Omental fat pad (tissue), 3 donors: ENCODE measurements at regions not wholly inside any gene's neighbourhood (a gene's known extent, or its start where the extent isn't known, plus 50 kb on each side); places are given as distances from the start of the nearest gene placed in this dataset.

Source experiments
- ATAC-seq: fragments of 150-250 bp; one replicate; pipeline ENCODE4 v1.9.1; 2016; ENCODE audit warnings: mild to moderate bottlenecking, moderate library complexity; ENCODE audit not compliant: low FRiP score
- DNase-seq: peaks from one replicate; pipeline ENCODE4 v3.0.0-alpha.2; 2019; ENCODE audit warnings: low spot score
- CTCF ChIP-seq, 3 donors: fragments of 450-650 bp; IDR thresholded peaks; one replicate each; pipeline ENCODE4 v1.5.1; 2016 to 2017; ENCODE audit warnings: antibody characterized with exemption in 3 of 3, mild to moderate bottlenecking in 3 of 3, moderate library complexity in 2 of 3

GRCh38 chr5:175381130-175381529, 62.9 kb downstream of the DRD1 start:
- no peak for DNase-seq
- no peak for ATAC-seq
- TF ChIP-seq CTCF (IDR thresholded peaks at IDR 0.05), result no peak

DNA sequence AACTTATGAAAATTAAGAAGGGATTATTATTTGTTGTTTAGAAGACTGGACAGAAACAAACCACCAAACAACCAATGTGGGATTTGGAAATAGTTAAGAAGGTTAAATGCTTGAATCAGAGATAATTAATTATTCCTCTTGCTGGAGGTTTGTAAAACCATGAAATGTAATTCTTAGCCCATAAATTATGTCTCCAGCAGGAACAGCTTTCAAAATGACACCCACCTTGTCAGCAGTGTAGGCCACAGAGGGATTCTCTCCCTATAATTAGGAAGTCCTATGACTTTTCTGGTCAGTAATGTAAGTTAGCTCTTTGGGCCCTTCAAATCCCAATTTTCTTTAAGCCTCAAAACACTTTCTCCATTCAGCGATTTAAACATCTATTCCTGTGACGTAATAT, 63.3 kb downstream of the DRD1 start:
- no peak for ATAC-seq
- no peak for DNase-seq
- TF ChIP-seq CTCF (IDR thresholded peaks at IDR 0.05), result no peak

- DNase-seq (no peak), ATAC-seq (no peak)
- no peak for TF ChIP-seq CTCF (IDR thresholded peaks at IDR 0.05)
These were observed 64.1 kb downstream of the DRD1 start for GRCh38 chr5:175379867-175380266.

DNA sequence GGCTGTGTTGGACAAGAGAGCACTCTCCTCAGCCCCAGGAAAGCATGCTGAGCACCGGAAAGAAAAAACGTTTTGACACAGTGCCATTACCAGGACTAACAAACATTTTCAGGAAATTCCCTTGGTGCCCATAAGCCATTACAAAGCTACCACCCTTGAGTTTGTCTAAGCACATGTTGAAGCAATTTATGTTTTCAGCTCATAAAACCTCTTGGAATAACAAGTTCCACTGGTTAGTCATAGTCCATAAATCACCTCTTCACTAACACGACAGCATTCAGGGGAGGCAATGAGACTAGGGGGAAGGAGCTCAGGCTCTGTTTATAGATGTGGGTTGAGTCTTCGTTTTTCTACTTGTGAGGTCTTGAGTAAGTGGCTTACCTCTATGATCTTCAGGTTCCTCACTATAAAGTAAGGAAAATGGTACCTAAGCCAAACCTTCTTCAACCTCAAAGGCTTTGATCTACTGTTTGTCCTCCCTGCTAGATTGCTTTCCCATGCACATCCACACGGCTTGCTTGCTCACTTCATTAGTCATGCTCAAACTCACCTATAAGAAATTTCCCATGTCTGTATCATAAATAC, 65.4 kb downstream of the DRD1 start:
- ATAC-seq, result no peak
- DNase-seq, result no peak
- TF ChIP-seq CTCF (IDR thresholded peaks at IDR 0.05), result no peak

GRCh38 chr5:175377816-175378215, 66.2 kb downstream of the DRD1 start:
- ATAC-seq (no peak), DNase-seq (no peak)
- no peak for TF ChIP-seq CTCF (IDR thresholded peaks at IDR 0.05)

DNA sequence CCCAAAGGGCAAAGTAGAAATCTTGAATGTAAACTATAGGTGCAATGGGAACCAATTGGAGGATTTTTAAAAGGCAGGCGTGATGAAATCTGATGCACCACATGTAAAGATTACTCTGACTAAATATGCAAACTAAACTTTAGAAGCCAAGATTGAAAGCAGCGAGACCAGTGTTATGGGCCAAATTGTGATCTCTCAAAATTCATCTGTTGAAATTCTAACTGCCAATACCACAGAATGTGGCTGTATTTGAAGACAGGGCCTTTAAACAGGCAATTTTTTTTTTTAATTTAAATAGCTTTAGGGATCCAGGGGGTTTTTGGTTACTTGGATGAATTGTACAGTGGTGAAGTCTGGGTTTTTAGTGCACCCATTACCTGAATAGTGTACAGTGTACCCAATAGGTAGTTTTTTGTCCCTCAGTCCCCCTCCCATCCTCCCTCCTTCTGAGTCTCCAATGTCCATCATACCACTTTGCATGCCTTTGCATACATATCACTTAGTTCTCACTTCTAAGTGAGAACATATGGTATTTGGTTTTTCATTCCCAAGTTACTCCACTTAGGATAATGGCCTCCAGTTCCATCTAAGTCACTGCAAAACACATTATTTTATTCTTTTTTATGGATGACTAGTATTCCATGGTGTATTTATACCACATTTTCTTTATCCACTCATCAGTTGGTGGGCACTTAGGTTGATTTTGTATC, 69.7 kb downstream of the DRD1 start:
- no peak for TF ChIP-seq CTCF (IDR thresholded peaks at IDR 0.05)
- DNase-seq, result no peak
- no peak for ATAC-seq

GRCh38 chr5:175365866-175366265, 78.1 kb downstream of the DRD1 start:
- DNase-seq (no peak), ATAC-seq (no peak)
- TF ChIP-seq CTCF (IDR thresholded peaks at IDR 0.05), result no peak
